ENCODE measurements at regions not wholly inside any gene's neighbourhood (a gene's known extent, or its start where the extent isn't known, plus 50 kb on each side); places are given as distances from the start of the nearest gene placed in this dataset.

DNA sequence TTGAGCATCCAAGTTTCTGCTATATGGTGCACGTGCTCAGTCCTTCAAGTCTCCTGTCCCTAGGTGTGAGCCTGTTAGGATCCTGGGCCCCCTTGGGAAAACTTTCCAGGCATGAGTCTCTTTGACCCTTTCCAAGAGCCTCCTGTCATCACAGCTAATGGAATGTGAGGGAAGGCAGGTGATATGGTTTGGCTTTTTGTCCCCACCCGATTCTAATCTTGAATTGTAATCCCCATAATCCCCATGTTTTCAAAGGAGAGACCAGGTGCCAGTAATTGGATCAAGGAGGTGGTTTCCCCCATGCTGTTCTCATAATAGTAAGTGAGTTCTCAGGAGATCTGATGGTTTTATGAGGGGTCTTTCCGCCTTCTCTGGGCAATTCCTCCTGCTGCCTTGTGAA, 265.5 kb downstream of the ATP23 start:
- Histone ChIP-seq H3K9me3 (ENCODE audit: control insufficient read depth, insufficient read depth, low read length) (no peaks in the 10 kb centered on the region), H4K91ac (ENCODE audit: insufficient read depth, low read depth, low read length) (no peak overlapping the region), H3K56ac (ENCODE audit: extremely low read depth, insufficient read depth, low read length) (no peak overlapping the region), H3K27me3 (ENCODE audit: control insufficient read depth, insufficient read depth, low read length) (peaks cover 4% of the 10 kb centered on the region), H3K79me1 (ENCODE audit: low read depth in 1 of 2, low read length in 2 of 2) (no peaks in the 10 kb centered on the region), H3K23ac (ENCODE audit: low read depth, low read length) (no peak overlapping the region), H2AK9ac (replicated peaks; ENCODE audit: low read depth, low read length, poor library complexity) (no peak overlapping the region), H3K18ac (ENCODE audit: low read depth, low read length) (no peak overlapping the region), H3K4me2 (ENCODE audit: low read depth, low read length) (no peak overlapping the region), H4K20me1 (ENCODE audit: insufficient read depth, low read length) (no peaks in the 10 kb centered on the region), H2AK5ac (ENCODE audit: low read depth, low read length) (no peak overlapping the region), H3K4me3 (ENCODE audit: insufficient read depth, low read depth, low read length) (no peak overlapping the region), H3K4me1 (ENCODE audit: control insufficient read depth, insufficient read depth, low read length) (no peaks in the 10 kb centered on the region), H3K27ac (ENCODE audit: insufficient read depth, low read length) (no peak overlapping the region), H2BK120ac (ENCODE audit: low read depth, low read length) (no peak overlapping the region), H2BK5ac (ENCODE audit: low read depth, low read length, poor library complexity, severe bottlenecking) (no peak overlapping the region), H3K9ac (ENCODE audit: low read depth, low read length) (no peak overlapping the region), H3K4ac (ENCODE audit: low read depth, low read length) (no peak overlapping the region), H2BK20ac (ENCODE audit: low read depth, low read length) (no peak overlapping the region), H4K8ac (ENCODE audit: low read depth in 2 of 2, low read length in 2 of 2) (no peak overlapping the region), H4K5ac (ENCODE audit: low read depth, low read length) (no peak overlapping the region), H2AFZ (replicated peaks; ENCODE audit: low read length, poor library complexity) (no peak overlapping the region), H3K14ac (replicated peaks; ENCODE audit: low read depth, low read length) (no peak overlapping the region), H2BK15ac (ENCODE audit: low read depth, low read length) (no peak overlapping the region), H3K9me1 (ENCODE audit: insufficient read depth, low read length) (no peaks in the 10 kb centered on the region), H3K36me3 (ENCODE audit: control insufficient read depth, insufficient read depth, low read length) (no peaks in the 10 kb centered on the region)
- TF ChIP-seq BHLHE40 (IDR thresholded peaks at IDR 0.05; ENCODE audit: low read depth, low read length) (no peak), FOS (IDR thresholded peaks at IDR 0.05; ENCODE audit: low read depth, low read length) (no peak), MAZ (IDR thresholded peaks at IDR 0.05; ENCODE audit: borderline replicate concordance, low read depth, low read length) (no peak), MAFK (IDR thresholded peaks at IDR 0.05; ENCODE audit: low read depth, low read length) (no peak), POLR2A (IDR thresholded peaks at IDR 0.05; ENCODE audit: low read depth, low read length) (no peak), CEBPB (IDR thresholded peaks at IDR 0.05; ENCODE audit: low read depth, low read length) (no peak), MXI1 (IDR thresholded peaks at IDR 0.05; ENCODE audit: borderline replicate concordance, low read depth, low read length) (no peak), NFE2L2 (IDR thresholded peaks at IDR 0.05; ENCODE audit: low read depth, low read length) (no peak), RAD21 (IDR thresholded peaks at IDR 0.05; ENCODE audit: low read length) (no peak), SMC3 (IDR thresholded peaks at IDR 0.05; ENCODE audit: low read depth, low read length) (no peak), CHD1 (IDR thresholded peaks at IDR 0.05; ENCODE audit: low read depth, low read length) (no peak), RFX5 (IDR thresholded peaks at IDR 0.05; ENCODE audit: low read depth, low read length) (no peak), RCOR1 (IDR thresholded peaks at IDR 0.05; ENCODE audit: insufficient replicate concordance, low read length) (no peak)
- TF ChIP-seq, protein P1, sequence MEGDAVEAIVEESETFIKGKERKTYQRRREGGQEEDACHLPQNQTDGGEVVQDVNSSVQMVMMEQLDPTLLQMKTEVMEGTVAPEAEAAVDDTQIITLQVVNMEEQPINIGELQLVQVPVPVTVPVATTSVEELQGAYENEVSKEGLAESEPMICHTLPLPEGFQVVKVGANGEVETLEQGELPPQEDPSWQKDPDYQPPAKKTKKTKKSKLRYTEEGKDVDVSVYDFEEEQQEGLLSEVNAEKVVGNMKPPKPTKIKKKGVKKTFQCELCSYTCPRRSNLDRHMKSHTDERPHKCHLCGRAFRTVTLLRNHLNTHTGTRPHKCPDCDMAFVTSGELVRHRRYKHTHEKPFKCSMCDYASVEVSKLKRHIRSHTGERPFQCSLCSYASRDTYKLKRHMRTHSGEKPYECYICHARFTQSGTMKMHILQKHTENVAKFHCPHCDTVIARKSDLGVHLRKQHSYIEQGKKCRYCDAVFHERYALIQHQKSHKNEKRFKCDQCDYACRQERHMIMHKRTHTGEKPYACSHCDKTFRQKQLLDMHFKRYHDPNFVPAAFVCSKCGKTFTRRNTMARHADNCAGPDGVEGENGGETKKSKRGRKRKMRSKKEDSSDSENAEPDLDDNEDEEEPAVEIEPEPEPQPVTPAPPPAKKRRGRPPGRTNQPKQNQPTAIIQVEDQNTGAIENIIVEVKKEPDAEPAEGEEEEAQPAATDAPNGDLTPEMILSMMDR (conservative IDR thresholded peaks at IDR 0.05; ENCODE audit: low read depth, low read length), result no peak
- TF ChIP-seq, protein P2, sequence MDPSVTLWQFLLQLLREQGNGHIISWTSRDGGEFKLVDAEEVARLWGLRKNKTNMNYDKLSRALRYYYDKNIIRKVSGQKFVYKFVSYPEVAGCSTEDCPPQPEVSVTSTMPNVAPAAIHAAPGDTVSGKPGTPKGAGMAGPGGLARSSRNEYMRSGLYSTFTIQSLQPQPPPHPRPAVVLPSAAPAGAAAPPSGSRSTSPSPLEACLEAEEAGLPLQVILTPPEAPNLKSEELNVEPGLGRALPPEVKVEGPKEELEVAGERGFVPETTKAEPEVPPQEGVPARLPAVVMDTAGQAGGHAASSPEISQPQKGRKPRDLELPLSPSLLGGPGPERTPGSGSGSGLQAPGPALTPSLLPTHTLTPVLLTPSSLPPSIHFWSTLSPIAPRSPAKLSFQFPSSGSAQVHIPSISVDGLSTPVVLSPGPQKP (IDR thresholded peaks at IDR 0.05; ENCODE audit: borderline replicate concordance, low read depth, low read length), result no peak
- TF ChIP-seq, protein P3, sequence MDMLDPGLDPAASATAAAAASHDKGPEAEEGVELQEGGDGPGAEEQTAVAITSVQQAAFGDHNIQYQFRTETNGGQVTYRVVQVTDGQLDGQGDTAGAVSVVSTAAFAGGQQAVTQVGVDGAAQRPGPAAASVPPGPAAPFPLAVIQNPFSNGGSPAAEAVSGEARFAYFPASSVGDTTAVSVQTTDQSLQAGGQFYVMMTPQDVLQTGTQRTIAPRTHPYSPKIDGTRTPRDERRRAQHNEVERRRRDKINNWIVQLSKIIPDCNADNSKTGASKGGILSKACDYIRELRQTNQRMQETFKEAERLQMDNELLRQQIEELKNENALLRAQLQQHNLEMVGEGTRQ (IDR thresholded peaks at IDR 0.05; ENCODE audit: low read depth, low read length), result no peak
- POLR2A ChIA-PET (ENCODE audit: unreplicated experiment), result no interaction called here
- CTCF ChIA-PET, result no interaction called here
- BruUV-seq (replicated peaks), result no TSS peak
- WGBS, 2 experiments (ENCODE audit: extremely low coverage in 2 of 2, insufficient read length in 1 of 2), result no CpG with 5 or more reads among the region's 3 CpGs
- intact Hi-C loops (cut with micrococcal nuclease) (no loop called here), dilution Hi-C loops (cut with HindIII; ENCODE audit: low sequenced_read_pairs, unreplicated experiment) (no loop called here), in situ Hi-C loops (cut with MboI; ENCODE audit: low sequenced_read_pairs) (no loop called here)
- no peak for ATAC-seq (ENCODE audit: low read depth)
- DNase-seq, result no peak
